GM21360 (cell line): ENCODE measurements at regions not wholly inside any gene's neighbourhood (a gene's known extent, or its start where the extent isn't known, plus 50 kb on each side); places are given as distances from the start of the nearest gene placed in this dataset.

Experiments used
- ATAC-seq: cut with Tn5 transposase; IDR thresholded peaks from one replicate; pipeline ENCODE4 v1.9.1; 2021; ENCODE audit warnings: mild to moderate bottlenecking, moderate library complexity; ENCODE audit not compliant: unreplicated experiment

GRCh38 chr4:186018261-186018660 is 50.7 kb upstream of the TLR3 start:
- no peak for ATAC-seq

- no peak for ATAC-seq
These were observed 50.2 kb upstream of the TLR3 start for GRCh38 chr4:186018784-186019183.
